IMR-90 (cell line): ENCODE measurements at regions not wholly inside any gene's neighbourhood (a gene's known extent, or its start where the extent isn't known, plus 50 kb on each side); places are given as distances from the start of the nearest gene placed in this dataset.

Source experiments
- ATAC-seq: fragments of 200-7000 bp; cut with Tn5 transposase; 2 replicates; pipeline ENCODE4 v1.9.1; 2020; ENCODE audit warnings: low read depth, mild to moderate bottlenecking, moderate library complexity
- BruUV-seq: library from RNA; stranded (reverse); fragments of 400-500 nt; replicated peaks from 2 replicates; lab custom pipeline; 2021; lab: Mats Ljungman, UMichigan
- CTCF ChIA-PET: fragments of 300-600 bp; formaldehyde crosslinking; extraction: SDS; loops from one replicate; lab custom pipeline; 2021; ENCODE audit warnings: antibody characterized with exemption; lab: Yijun Ruan, JAX
- POLR2A ChIA-PET: fragments of 300-600 bp; sonication (Branson Sonifier 250); formaldehyde crosslinking; loops from one replicate; lab custom pipeline; 2022; ENCODE audit warnings: antibody characterized with exemption; ENCODE audit not compliant: unreplicated experiment; lab: Charles Lee
- DNase-seq: peaks from one replicate; pipeline ENCODE4 v3.0.0; 2013
- H2AFZ ChIP-seq: replicated peaks from 2 replicates; pipeline ENCODE3; 2013; ENCODE audit warnings: low read length, mild to moderate bottlenecking; ENCODE audit not compliant: poor library complexity
- H2AK5ac ChIP-seq: 2 replicates; pipeline ENCODE4 v1.6.1; 2013; ENCODE audit warnings: low read depth, low read length, inconsistent platforms
- H2AK9ac ChIP-seq: replicated peaks from 2 replicates; pipeline ENCODE3; 2013; ENCODE audit warnings: mild to moderate bottlenecking, low read depth, low read length, moderate library complexity; ENCODE audit not compliant: poor library complexity
- H2BK120ac ChIP-seq: 2 replicates; pipeline ENCODE4 v1.6.1; 2013; ENCODE audit warnings: low read depth, low read length, inconsistent platforms
- H2BK15ac ChIP-seq: 3 replicates; pipeline ENCODE4 v1.6.1; 2013; ENCODE audit warnings: low read depth, low read length, inconsistent platforms
- H2BK20ac ChIP-seq: 2 replicates; pipeline ENCODE4 v1.6.1; 2013; ENCODE audit warnings: low read depth, mild to moderate bottlenecking, inconsistent platforms, low read length, moderate library complexity
- H2BK5ac ChIP-seq: 2 replicates; pipeline ENCODE4 v1.6.1; 2013; ENCODE audit warnings: mild to moderate bottlenecking, low read depth, low read length, inconsistent platforms; ENCODE audit not compliant: poor library complexity, severe bottlenecking
- H3K14ac ChIP-seq: replicated peaks from 2 replicates; pipeline ENCODE4 v1.6.1; 2013; ENCODE audit warnings: low read depth, low read length, inconsistent platforms
- H3K18ac ChIP-seq: 2 replicates; pipeline ENCODE4 v1.6.1; 2013; ENCODE audit warnings: low read depth, low read length, control low read depth
- H3K23ac ChIP-seq: 2 replicates; pipeline ENCODE4 v1.6.1; 2013; ENCODE audit warnings: low read depth, low read length, inconsistent platforms
- H3K27ac ChIP-seq: 2 replicates; pipeline ENCODE4 v1.5.1; 2013; ENCODE audit warnings: mild to moderate bottlenecking, control low read depth, low read length; ENCODE audit not compliant: insufficient read depth
- H3K27me3 ChIP-seq: 2 replicates; pipeline ENCODE4 v1.6.1; 2013; ENCODE audit warnings: low read length; ENCODE audit not compliant: control insufficient read depth, insufficient read depth
- H3K36me3 ChIP-seq: 2 replicates; pipeline ENCODE4 v1.6.1; 2013; ENCODE audit warnings: low read length, mixed read lengths; ENCODE audit not compliant: control insufficient read depth, insufficient read depth
- H3K4ac ChIP-seq: 2 replicates; pipeline ENCODE4 v1.6.1; 2013; ENCODE audit warnings: low read depth, low read length, inconsistent platforms
- H3K4me1 ChIP-seq: 2 replicates; pipeline ENCODE4 v1.6.1; 2013; ENCODE audit warnings: low read length, mixed read lengths; ENCODE audit not compliant: control insufficient read depth, insufficient read depth
- H3K4me2 ChIP-seq: 2 replicates; pipeline ENCODE4 v1.6.1; 2013; ENCODE audit warnings: low read depth, mild to moderate bottlenecking, control low read depth, low read length, moderate library complexity
- H3K4me3 ChIP-seq: 2 replicates; pipeline ENCODE4 v1.5.1; 2013; ENCODE audit warnings: low read depth, mild to moderate bottlenecking, control low read depth, low read length, moderate library complexity; ENCODE audit not compliant: insufficient read depth
- H3K56ac ChIP-seq: 2 replicates; pipeline ENCODE4 v1.6.1; 2013; ENCODE audit warnings: low read length, inconsistent platforms; ENCODE audit not compliant: insufficient read depth; ENCODE audit errors: extremely low read depth
- H3K79me1 ChIP-seq, 2 experiments: 2 replicates each; pipeline ENCODE4 v1.6.1; 2013; ENCODE audit warnings: low read length in 2 of 2, inconsistent platforms in 1 of 2, low read depth in 1 of 2
- H3K9ac ChIP-seq: 2 replicates; pipeline ENCODE4 v1.6.1; 2013; ENCODE audit warnings: low read depth, low read length, control low read depth
- H3K9me1 ChIP-seq: 2 replicates; pipeline ENCODE4 v1.6.1; 2013; ENCODE audit warnings: low read length, inconsistent platforms; ENCODE audit not compliant: insufficient read depth
- H3K9me3 ChIP-seq: 2 replicates; pipeline ENCODE4 v1.6.1; 2013; ENCODE audit warnings: low read length; ENCODE audit not compliant: control insufficient read depth, insufficient read depth
- H4K20me1 ChIP-seq: 2 replicates; pipeline ENCODE4 v1.6.1; 2013; ENCODE audit warnings: low read length, inconsistent platforms; ENCODE audit not compliant: insufficient read depth
- H4K5ac ChIP-seq: 2 replicates; pipeline ENCODE4 v1.6.1; 2013; ENCODE audit warnings: mild to moderate bottlenecking, low read depth, low read length, control low read depth
- H4K8ac ChIP-seq, 2 experiments: 2 replicates each; pipeline ENCODE4 v1.6.1; 2013; ENCODE audit warnings: low read depth in 2 of 2, low read length in 2 of 2, control low read depth in 1 of 2, inconsistent platforms in 1 of 2
- H4K91ac ChIP-seq: 2 replicates; pipeline ENCODE4 v1.6.1; 2013; ENCODE audit warnings: low read depth, low read length, inconsistent platforms; ENCODE audit not compliant: insufficient read depth
- CEBPB ChIP-seq: IDR thresholded peaks from 2 replicates; pipeline ENCODE4 v1.6.1; 2012; ENCODE audit warnings: low read depth, low read length, improper control_type of control experiment
- CHD1 ChIP-seq: IDR thresholded peaks from 2 replicates; pipeline ENCODE4 v1.6.1; 2012; ENCODE audit warnings: low read depth, low read length, improper control_type of control experiment
- MXI1 ChIP-seq: IDR thresholded peaks from 2 replicates; pipeline ENCODE4 v1.6.1; 2012; ENCODE audit warnings: low read depth, mild to moderate bottlenecking, low read length, moderate library complexity, borderline replicate concordance
- POLR2A ChIP-seq: IDR thresholded peaks from 2 replicates; pipeline ENCODE4 v1.6.1; 2012; ENCODE audit warnings: mild to moderate bottlenecking, low read depth, low read length
- RAD21 ChIP-seq: IDR thresholded peaks from 2 replicates; pipeline ENCODE4 v1.6.1; 2012; ENCODE audit warnings: low read length, improper control_type of control experiment
- RFX5 ChIP-seq: IDR thresholded peaks from 2 replicates; pipeline ENCODE4 v1.8.0; 2012; ENCODE audit warnings: low read depth, mild to moderate bottlenecking, low read length, moderate library complexity
- SMC3 ChIP-seq: fragments of 150-350 bp; IDR thresholded peaks from 2 replicates; pipeline ENCODE4 v1.6.1; 2016; ENCODE audit warnings: low read depth, mild to moderate bottlenecking, antibody characterized with exemption, low read length, moderate library complexity
- WGBS, 2 experiments: methylation state at CpG; one replicate each; pipeline versions ENCODE4 v1.1.5 to v1.1.7; 2013; ENCODE audit warnings: missing lambda C conversion rate in 2 of 2; ENCODE audit not compliant: insufficient read length in 1 of 2; ENCODE audit errors: extremely low coverage in 2 of 2; 5-methylcytosine and 5-hydroxymethylcytosine counted together
- dilution Hi-C: fragments of 300-500 bp; cut with HindIII; formaldehyde crosslinking; loops from one replicate; pipeline ENCODE4 v1.14.3; 2018; ENCODE audit warnings: low sequenced_read_pairs; ENCODE audit not compliant: unreplicated experiment
- in situ Hi-C: fragments of 300-500 bp; cut with MboI; formaldehyde crosslinking; loops from 3 replicates; pipeline ENCODE4 v1.14.3; 2019; ENCODE audit warnings: low sequenced_read_pairs, inconsistent platforms, mixed read lengths
- intact Hi-C: fragments of 100-400 bp; cut with micrococcal nuclease; formaldehyde crosslinking; loops from 2 replicates; pipeline ENCODE4 v1.10.0; 2022

DNA sequence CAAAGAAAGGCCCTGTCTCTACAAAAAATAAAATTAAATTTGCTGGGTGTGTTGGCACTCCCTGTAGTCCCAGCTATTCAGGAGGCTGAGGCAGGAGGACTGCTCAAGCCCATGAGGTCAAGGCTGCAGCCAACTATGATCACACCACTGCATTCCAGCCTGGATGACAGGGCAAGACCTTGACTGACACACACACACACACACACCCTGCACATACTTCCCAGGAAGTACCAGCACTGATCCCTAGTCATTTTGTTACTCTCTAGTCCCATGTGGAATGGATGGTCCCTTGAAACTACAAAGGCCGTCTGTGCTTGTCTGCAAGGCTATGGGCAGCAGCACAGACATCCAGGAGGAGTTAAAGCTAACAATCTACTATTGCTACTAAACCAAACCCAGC is 59.7 kb upstream of the CYP2D6 start:
- Histone ChIP-seq H3K4me2 (no peak overlapping the region), H4K20me1 (peaks cover 73% of the 10 kb centered on the region), H2BK15ac (no peak overlapping the region), H4K8ac (no peak overlapping the region), H3K56ac (no peak overlapping the region), H2AFZ (no peak overlapping the region), H2BK120ac (no peak overlapping the region), H3K9me1 (peaks cover 21% of the 10 kb centered on the region), H3K27ac (no peak overlapping the region), H3K4me1 (peaks cover 7% of the 10 kb centered on the region), H2BK20ac (no peak overlapping the region), H3K4me3 (no peak overlapping the region), H3K4ac (no peak overlapping the region), H3K18ac (no peak overlapping the region), H3K27me3 (no peaks in the 10 kb centered on the region), H2BK5ac (no peak overlapping the region), H3K9me3 (no peaks in the 10 kb centered on the region), H3K23ac (no peak overlapping the region), H4K91ac (no peak overlapping the region), H4K5ac (no peak overlapping the region), H2AK5ac (no peak overlapping the region), H2AK9ac (no peak overlapping the region), H3K14ac (no peak overlapping the region), H3K9ac (no peak overlapping the region), H3K36me3 (no peaks in the 10 kb centered on the region), H3K79me1 (peaks cover 26 to 76% of the 10 kb centered on the region in 2 experiments)
- in situ Hi-C loops: no loop called here
- no TSS peak for BruUV-seq
- intact Hi-C loops: no loop called here
- no peak for TF ChIP-seq SMC3
- no peak for TF ChIP-seq POLR2A
- TF ChIP-seq CEBPB: no peak
- no peak for TF ChIP-seq MXI1
- no peak for TF ChIP-seq RFX5
- TF ChIP-seq RAD21: no peak
- no peak for TF ChIP-seq CHD1
- CTCF ChIA-PET: no interaction called here
- dilution Hi-C loops: no loop called here
- POLR2A ChIA-PET: no interaction called here
- no CpG with 5 or more reads among the region's 1 CpG for WGBS, 2 experiments
- DNase-seq (no peak), ATAC-seq (no peak)
